ENCODE measurements at regions not wholly inside any gene's neighbourhood (a gene's known extent, or its start where the extent isn't known, plus 50 kb on each side); places are given as distances from the start of the nearest gene placed in this dataset.

GRCh38 chr15:100718075-100718980 lies 115.9 kb downstream of the ASB7 start:
- intact Hi-C loops (cut with DNase I): no loop called here
- no peak for DNase-seq (ENCODE audit: low spot score)

GRCh38 chr15:100720406-100720967 lies 118.1 kb downstream of the ASB7 start:
- intact Hi-C loops (cut with DNase I): loop anchor here (10.0 kb wide), 1 partner anchor 56 kb away; no protein-coding TSS in a partner anchor
- no peak for DNase-seq (ENCODE audit: low spot score)

- intact Hi-C loops (cut with DNase I): loop anchor here (10.0 kb wide), 1 partner anchor 57 kb away; no protein-coding TSS in a partner anchor
- DNase-seq (ENCODE audit: low spot score): no peak
These were observed 119.6 kb downstream of the ASB7 start for GRCh38 chr15:100721758-100722550.

GRCh38 chr15:100722551-100723314 lies 120.3 kb downstream of the ASB7 start:
- no peak for DNase-seq (ENCODE audit: low spot score)
- intact Hi-C loops (cut with DNase I): loop anchor here (10.0 kb wide), 1 partner anchor 58 kb away; no protein-coding TSS in a partner anchor

- intact Hi-C loops (cut with DNase I): loop anchor here (10.0 kb wide), 1 partner anchor 59 kb away; no protein-coding TSS in a partner anchor
- DNase-seq (ENCODE audit: low spot score): no peak
These were observed 121.0 kb downstream of the ASB7 start for GRCh38 chr15:100723315-100723801.

GRCh38 chr15:100725121-100726069 lies 123.0 kb downstream of the ASB7 start:
- intact Hi-C loops (cut with DNase I): loop anchor here (5.0 to 10.0 kb wide), 3 partner anchors 52 to 137 kb away; no protein-coding TSS in a partner anchor
- DNase-seq (ENCODE audit: low spot score): peak; percentile 67

GRCh38 chr15:100726070-100726420 lies 123.7 kb downstream of the ASB7 start:
- peak; percentile 46 for DNase-seq (ENCODE audit: low spot score)
- intact Hi-C loops (cut with DNase I): loop anchor here (5.0 to 10.0 kb wide), 3 partner anchors 51 to 136 kb away; no protein-coding TSS in a partner anchor

- peak; percentile 70 for DNase-seq (ENCODE audit: low spot score)
- intact Hi-C loops (cut with DNase I): loop anchor here (5.0 to 10.0 kb wide), 3 partner anchors 51 to 136 kb away; no protein-coding TSS in a partner anchor
These were observed 124.2 kb downstream of the ASB7 start for GRCh38 chr15:100726421-100727190.

GRCh38 chr15:100727291-100727851 lies 125.0 kb downstream of the ASB7 start:
- intact Hi-C loops (cut with DNase I): loop anchor here (5.0 to 10.0 kb wide), 3 partner anchors 50 to 135 kb away; no protein-coding TSS in a partner anchor
- DNase-seq (ENCODE audit: low spot score): peak; percentile 63

- intact Hi-C loops (cut with DNase I): loop anchor here (5.0 to 10.0 kb wide), 3 partner anchors 49 to 134 kb away; no protein-coding TSS in a partner anchor
- peak; percentile 72 for DNase-seq (ENCODE audit: low spot score)
These were observed 126.2 kb downstream of the ASB7 start for GRCh38 chr15:100728371-100729201.

GRCh38 chr15:100729461-100729860 lies 127.1 kb downstream of the ASB7 start:
- DNase-seq (ENCODE audit: low spot score): peak; percentile 56

GRCh38 chr15:100730129-100730528 lies 127.7 kb downstream of the ASB7 start:
- intact Hi-C loops (cut with DNase I): no loop called here

More at GRCh38 chr15:100729461-100729860, 127.1 kb downstream of the ASB7 start:
- intact Hi-C loops (cut with DNase I): loop anchor here (5.0 to 10.0 kb wide), 3 partner anchors 48 to 133 kb away; no protein-coding TSS in a partner anchor

GRCh38 chr15:100730655-100731266 lies 128.4 kb downstream of the ASB7 start:
- no peak for DNase-seq (ENCODE audit: low spot score)
- intact Hi-C loops (cut with DNase I): no loop called here

More at GRCh38 chr15:100730129-100730528, 127.7 kb downstream of the ASB7 start:
- peak; percentile 62 for DNase-seq (ENCODE audit: low spot score)

- DNase-seq (ENCODE audit: low spot score): no peak
- intact Hi-C loops (cut with DNase I): no loop called here
These were observed 129.1 kb downstream of the ASB7 start for GRCh38 chr15:100731267-100732152.
